GM23338 (cell line): ENCODE measurements at regions not wholly inside any gene's neighbourhood (a gene's known extent, or its start where the extent isn't known, plus 50 kb on each side); places are given as distances from the start of the nearest gene placed in this dataset.
A peak's percentile ranks its signal among the peaks of the same experiment; 100 is the strongest.

Experiments
- ATAC-seq: fragments of 200-7000 bp; cut with Tn5 transposase; 3 replicates; pipeline ENCODE4 v1.9.1; 2020
- DNase-seq: peaks from one replicate; pipeline ENCODE4 v3.0.0-alpha.2; 2015; ENCODE audit warnings: low spot score
- H2AFZ ChIP-seq: fragments of 200-600 bp; sonication (generic); 2 replicates; pipeline ENCODE4 v1.8.0; 2016; ENCODE audit warnings: antibody characterized with exemption, mild to moderate bottlenecking, moderate library complexity
- H3F3A ChIP-seq: fragments of 200-600 bp; sonication (generic); replicated peaks from 2 replicates; pipeline ENCODE4 v1.8.0; 2017; ENCODE audit warnings: antibody characterized with exemption, mixed run types, low read depth
- H3K27ac ChIP-seq: fragments of 200-600 bp; sonication (generic); 2 replicates; pipeline ENCODE4 v1.6.1; 2016; ENCODE audit warnings: low read depth
- H3K27me3 ChIP-seq: fragments of 200-600 bp; sonication (generic); 2 replicates; pipeline ENCODE4 v1.8.0; 2016; ENCODE audit warnings: mild to moderate bottlenecking, mixed run types, moderate library complexity; ENCODE audit not compliant: insufficient read depth
- H3K36me3 ChIP-seq: fragments of 200-600 bp; sonication (generic); 2 replicates; pipeline ENCODE4 v1.8.0; 2016; ENCODE audit warnings: mild to moderate bottlenecking; ENCODE audit not compliant: insufficient read depth
- H3K4me1 ChIP-seq: fragments of 200-600 bp; sonication (generic); 2 replicates; pipeline ENCODE4 v1.8.0; 2016; ENCODE audit warnings: mild to moderate bottlenecking, moderate library complexity; ENCODE audit not compliant: insufficient read depth
- H3K4me2 ChIP-seq: fragments of 200-600 bp; sonication (generic); 2 replicates; pipeline ENCODE4 v1.7.1; 2017; ENCODE audit warnings: mixed run types
- H3K4me3 ChIP-seq: fragments of 200-600 bp; sonication (generic); 2 replicates; pipeline ENCODE4 v1.6.1; 2016; ENCODE audit warnings: mixed run types
- H3K79me2 ChIP-seq: fragments of 200-600 bp; sonication (generic); replicated peaks from 2 replicates; pipeline ENCODE4 v1.8.0; 2017; ENCODE audit warnings: mild to moderate bottlenecking; ENCODE audit not compliant: insufficient read depth
- H3K9me2 ChIP-seq: fragments of 200-600 bp; sonication (generic); 2 replicates; pipeline ENCODE4 v1.8.0; 2017; ENCODE audit not compliant: insufficient read depth
- H4K20me1 ChIP-seq: fragments of 200-600 bp; sonication (generic); replicated peaks from 2 replicates; pipeline ENCODE4 v1.8.0; 2017; ENCODE audit warnings: mild to moderate bottlenecking; ENCODE audit not compliant: insufficient read depth
- H3K27ac Mint-ChIP-seq: 2 replicates; pipeline ENCODE4 v1.8.0; 2020; ENCODE audit warnings: inconsistent platforms, mild to moderate bottlenecking, moderate library complexity, mixed read lengths
- H3K27me3 Mint-ChIP-seq: 3 replicates; pipeline ENCODE4 v1.8.0; 2022; ENCODE audit warnings: low read depth, mild to moderate bottlenecking, moderate library complexity, mixed read lengths, inconsistent platforms; ENCODE audit not compliant: insufficient read depth, poor library complexity
- H3K36me3 Mint-ChIP-seq: 3 replicates; pipeline ENCODE4 v1.8.0; 2021; ENCODE audit warnings: low read depth, mild to moderate bottlenecking, inconsistent platforms, moderate library complexity, mixed read lengths
- H3K4me1 Mint-ChIP-seq: 3 replicates; pipeline ENCODE4 v1.8.0; 2020; ENCODE audit warnings: mild to moderate bottlenecking, inconsistent platforms, mixed read lengths
- H3K4me3 Mint-ChIP-seq: 3 replicates; pipeline ENCODE4 v1.8.0; 2021; ENCODE audit warnings: moderate library complexity, mild to moderate bottlenecking, inconsistent platforms, mixed read lengths
- H3K9me3 Mint-ChIP-seq: 3 replicates; pipeline ENCODE4 v1.8.0; 2020; ENCODE audit warnings: moderate library complexity, mild to moderate bottlenecking, inconsistent platforms, mixed read lengths
- CTCF ChIP-seq, 2 experiments: fragments of 200-600 bp in 1 of 2; sonication (generic) in 1 of 2; conservative IDR thresholded peaks; 2 replicates each; pipeline versions ENCODE4 v1.5.1 to v1.6.1; 2016 to 2017; ENCODE audit warnings: antibody characterized with exemption in 2 of 2, low read depth in 2 of 2, mild to moderate bottlenecking in 2 of 2, moderate library complexity in 1 of 2
- JUNB ChIP-seq: IDR thresholded peaks from one replicate; pipeline ENCODE4 v1.6.1; 2016; ENCODE audit warnings: antibody characterized with exemption; ENCODE audit not compliant: unreplicated experiment
- POLR2AphosphoS5 ChIP-seq: IDR thresholded peaks from 2 replicates; pipeline ENCODE4 v1.6.1; 2016; ENCODE audit warnings: antibody characterized with exemption, low read depth
- REST ChIP-seq: IDR thresholded peaks from one replicate; pipeline ENCODE4 v1.6.1; 2018; ENCODE audit warnings: antibody characterized with exemption; ENCODE audit not compliant: unreplicated experiment
- ZNF114 ChIP-seq: fragments of 250-450 bp; sonication (Bioruptor Pico); IDR thresholded peaks from 2 replicates; pipeline ENCODE4 v1.5.0; 2020; ENCODE audit warnings: mild to moderate bottlenecking, moderate library complexity
- ZNF462 ChIP-seq: fragments of 250-450 bp; sonication (Bioruptor Pico); IDR thresholded peaks from 2 replicates; pipeline ENCODE4 v1.5.0; 2020; ENCODE audit warnings: mild to moderate bottlenecking, moderate library complexity

- H3K4me1 Mint-ChIP-seq, result no peaks in the 10 kb centered on the region
- no peak for TF ChIP-seq POLR2AphosphoS5
- TF ChIP-seq ZNF114, result no peak
- no peak for TF ChIP-seq ZNF462 (CRISPR knock-in tag)
- TF ChIP-seq CTCF (conservative IDR thresholded peaks at IDR 0.05; ENCODE audit: low read depth in 2 of 2), result no peak
- no peak for TF ChIP-seq REST
- TF ChIP-seq JUNB, result no peak
- no peak for ATAC-seq
- no peaks in the 10 kb centered on the region for H3K79me2 ChIP-seq
- no peaks in the 10 kb centered on the region for H3K9me2 ChIP-seq
- no peak overlapping the region for H3K4me2 ChIP-seq
- H3K27me3 ChIP-seq, result no peaks in the 10 kb centered on the region
- no peaks in the 10 kb centered on the region for H3K36me3 Mint-ChIP-seq
- no peaks in the 10 kb centered on the region for H3K4me1 ChIP-seq
- no peak for DNase-seq
- H3F3A ChIP-seq, result no peaks in the 10 kb centered on the region
- H3K36me3 ChIP-seq, result no peaks in the 10 kb centered on the region
- no peak overlapping the region for H3K27ac Mint-ChIP-seq
- peaks cover 1% of the 10 kb centered on the region for H3K27me3 Mint-ChIP-seq
- no peak overlapping the region for H3K4me3 Mint-ChIP-seq
- H4K20me1 ChIP-seq, result no peaks in the 10 kb centered on the region
- H3K27ac ChIP-seq, result no peak overlapping the region
- H3K4me3 ChIP-seq, result no peak overlapping the region
- H2AFZ ChIP-seq, result peak overlapping the region; percentile 90; the same call in 1 of the 2 replicates
- H3K9me3 Mint-ChIP-seq, result peaks cover 12% of the 10 kb centered on the region; the same call in 2 of the 3 replicates
Observed at GRCh38 chr16:11440657-11441012, 95.4 kb downstream of the RMI2 start.
